Astrocyte (in vitro differentiated cells and primary cell): ENCODE measurements at regions not wholly inside any gene's neighbourhood (a gene's known extent, or its start where the extent isn't known, plus 50 kb on each side); places are given as distances from the start of the nearest gene placed in this dataset.

Experiments used
- CTCF ChIP-seq: IDR thresholded peaks from 2 replicates; pipeline ENCODE4 v1.5.1; 2011; ENCODE audit warnings: low read depth, mild to moderate bottlenecking, inconsistent platforms, low read length, moderate library complexity; ENCODE audit not compliant: insufficient read depth
- EZH2 ChIP-seq: IDR thresholded peaks from 2 replicates; pipeline ENCODE4 v1.6.1; 2012; ENCODE audit warnings: mild to moderate bottlenecking, low read length, inconsistent platforms; ENCODE audit not compliant: insufficient read depth

DNA sequence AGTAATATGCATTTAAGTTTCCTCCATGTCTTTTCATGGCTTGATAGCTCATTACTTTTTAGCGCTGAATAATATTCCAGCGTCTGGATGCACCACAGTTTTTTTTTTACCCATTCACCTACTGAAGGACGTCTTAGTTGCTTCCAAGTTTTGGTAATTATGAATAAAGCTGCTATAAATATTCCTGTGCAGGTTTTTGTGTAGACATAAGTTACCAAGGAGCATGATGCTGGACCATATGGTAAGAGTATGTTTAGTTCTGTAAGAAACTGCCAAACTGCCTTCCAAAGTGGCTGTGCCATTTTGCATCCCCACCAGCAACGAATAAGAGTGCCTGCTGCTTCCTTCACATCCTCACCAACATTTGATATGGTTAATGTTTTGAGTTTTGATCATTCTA, 195.6 kb downstream of the PIK3R1 start:
- TF ChIP-seq CTCF (no peak), EZH2 (no peak)
